Pancreas (tissue), 10 donors: ENCODE measurements at regions not wholly inside any gene's neighbourhood (a gene's known extent, or its start where the extent isn't known, plus 50 kb on each side); places are given as distances from the start of the nearest gene placed in this dataset.

ENCODE experiments used
- ATAC-seq, 4 donors: fragments of 200-7000 bp; cut with Tn5 transposase; one replicate each; pipeline versions ENCODE4 v1.8.0 to v1.9.1; 2020; ENCODE audit warnings: mild to moderate bottlenecking in 4 of 4, moderate library complexity in 4 of 4
- DNase-seq, 6 donors: peaks; one replicate each; pipeline ENCODE4 v3.0.0-alpha.2; 2020
- FAIRE-seq: peaks from 2 replicates; lab custom pipeline; 2012; peaks lifted over from hg19 to GRCh38; lab: Jason Lieb, UNC
- H3K27ac ChIP-seq, 4 donors: fragments of 200-600 bp; sonication (generic); 1 replicate in 3 of 4; 2 replicates in 1 of 4; pipeline versions ENCODE4 v1.5.0 to v1.8.0; 2020
- H3K27me3 ChIP-seq, 4 donors: fragments of 200-600 bp; one replicate each; pipeline ENCODE4 v1.8.0; 2021
- H3K36me3 ChIP-seq, 3 donors: fragments of 200-600 bp; sonication (generic) in 1 of 3; one replicate each; pipeline versions ENCODE4 v1.5.0 to v1.8.0; 2020 to 2021
- H3K4me1 ChIP-seq, 3 donors: fragments of 200-600 bp; one replicate each; pipeline ENCODE4 v1.8.0; 2021
- H3K4me3 ChIP-seq, 4 donors: fragments of 200-600 bp; sonication (generic) in 2 of 4; one replicate each; pipeline versions ENCODE4 v1.5.0 to v1.8.0; 2020 to 2021
- H3K9me3 ChIP-seq, 4 donors: fragments of 200-600 bp; one replicate each; pipeline ENCODE4 v1.8.0; 2021
- WGBS, 2 donors: extraction: QIAGEN DNeasy Blood & Tissue Kit; methylation state at CpG; one replicate each; pipeline ENCODE4 v1.1.7; 2013; 5-methylcytosine and 5-hydroxymethylcytosine counted together
- intact Hi-C, 3 donors: fragments of 100-400 bp; cut with DNase I; formaldehyde crosslinking; loops; one replicate each; pipeline versions ENCODE4 v1.11.1 to v1.14.2; 2022
- TF ChIP-seq, protein P1 (sequence below), 4 donors: fragments of 200-600 bp; sonication (generic) in 3 of 4; IDR thresholded peaks; one replicate each; pipeline versions ENCODE4 v1.5.0 to v1.8.0; 2021; ENCODE audit warnings: antibody characterized with exemption in 4 of 4
- donor health status: healthy with polysubstance abuse.
- donor health status: DM: no; HTN: no; CAD: no; lungs with moderate emphysema.
- donor health status: DM: no; HTN: no; CAD: no.
- donor health status: control.
- donor health status: control.
- donor health status: Bipolar disorder and iron deficiency.
- donor health status: DM: yes; HTN: yes; CAD: no.
- donor health status: DM: no; HTN: no; CAD: no.
- donor health status: DM: no; HTN: no; CAD: no.
- donor health status: DM: yes; HTN: yes; CAD: no.

DNA sequence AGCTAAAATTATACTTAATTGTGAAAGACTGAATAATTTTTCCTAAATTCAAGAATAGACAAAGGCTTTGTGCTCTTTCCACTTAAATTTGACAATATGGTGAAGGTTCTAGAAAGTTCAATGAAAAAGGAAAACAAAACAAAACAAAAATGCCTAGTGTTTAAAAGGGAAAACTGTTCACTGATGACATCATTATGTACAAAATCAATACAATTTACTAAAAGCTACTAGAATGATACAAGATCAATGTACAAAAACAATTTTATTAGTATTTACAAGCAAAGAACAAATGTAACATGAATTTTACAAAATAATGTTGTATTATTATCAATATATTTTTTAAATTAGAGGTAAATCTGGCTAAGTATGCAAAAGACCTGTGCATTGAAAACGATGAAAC is 499.1 kb upstream of the FSIP2 start:
- WGBS, 2 donors: 55 to 59% methylated on average over 1 of the region's 1 CpG
- H3K4me3 ChIP-seq: no peak overlapping the region
- DNase-seq (no peak), ATAC-seq (no peak), FAIRE-seq (no peak)
- TF ChIP-seq, protein P1, sequence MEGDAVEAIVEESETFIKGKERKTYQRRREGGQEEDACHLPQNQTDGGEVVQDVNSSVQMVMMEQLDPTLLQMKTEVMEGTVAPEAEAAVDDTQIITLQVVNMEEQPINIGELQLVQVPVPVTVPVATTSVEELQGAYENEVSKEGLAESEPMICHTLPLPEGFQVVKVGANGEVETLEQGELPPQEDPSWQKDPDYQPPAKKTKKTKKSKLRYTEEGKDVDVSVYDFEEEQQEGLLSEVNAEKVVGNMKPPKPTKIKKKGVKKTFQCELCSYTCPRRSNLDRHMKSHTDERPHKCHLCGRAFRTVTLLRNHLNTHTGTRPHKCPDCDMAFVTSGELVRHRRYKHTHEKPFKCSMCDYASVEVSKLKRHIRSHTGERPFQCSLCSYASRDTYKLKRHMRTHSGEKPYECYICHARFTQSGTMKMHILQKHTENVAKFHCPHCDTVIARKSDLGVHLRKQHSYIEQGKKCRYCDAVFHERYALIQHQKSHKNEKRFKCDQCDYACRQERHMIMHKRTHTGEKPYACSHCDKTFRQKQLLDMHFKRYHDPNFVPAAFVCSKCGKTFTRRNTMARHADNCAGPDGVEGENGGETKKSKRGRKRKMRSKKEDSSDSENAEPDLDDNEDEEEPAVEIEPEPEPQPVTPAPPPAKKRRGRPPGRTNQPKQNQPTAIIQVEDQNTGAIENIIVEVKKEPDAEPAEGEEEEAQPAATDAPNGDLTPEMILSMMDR (IDR thresholded peaks at IDR 0.05): no peak
- intact Hi-C loops: no loop called here
- no peaks in the 10 kb centered on the region for H3K36me3 ChIP-seq
- no peak overlapping the region for H3K27ac ChIP-seq
- H3K27me3 ChIP-seq: no peaks in the 10 kb centered on the region
- no peaks in the 10 kb centered on the region for H3K9me3 ChIP-seq
- no peaks in the 10 kb centered on the region for H3K4me1 ChIP-seq

GRCh38 chr2:185240796-185241195 is 497.8 kb upstream of the FSIP2 start:
- H3K27ac ChIP-seq: no peak overlapping the region
- intact Hi-C loops: no loop called here
- H3K36me3 ChIP-seq: no peaks in the 10 kb centered on the region
- ATAC-seq: no peak
- no peaks in the 10 kb centered on the region for H3K27me3 ChIP-seq
- 66 to 78% methylated on average over 4 of the region's 4 CpGs for WGBS, 2 donors
- no peak for FAIRE-seq
- TF ChIP-seq, protein P1 (IDR thresholded peaks at IDR 0.05): no peak
- DNase-seq: no peak
- H3K4me3 ChIP-seq: no peak overlapping the region
- H3K9me3 ChIP-seq: no peaks in the 10 kb centered on the region
- H3K4me1 ChIP-seq: no peaks in the 10 kb centered on the region

DNA sequence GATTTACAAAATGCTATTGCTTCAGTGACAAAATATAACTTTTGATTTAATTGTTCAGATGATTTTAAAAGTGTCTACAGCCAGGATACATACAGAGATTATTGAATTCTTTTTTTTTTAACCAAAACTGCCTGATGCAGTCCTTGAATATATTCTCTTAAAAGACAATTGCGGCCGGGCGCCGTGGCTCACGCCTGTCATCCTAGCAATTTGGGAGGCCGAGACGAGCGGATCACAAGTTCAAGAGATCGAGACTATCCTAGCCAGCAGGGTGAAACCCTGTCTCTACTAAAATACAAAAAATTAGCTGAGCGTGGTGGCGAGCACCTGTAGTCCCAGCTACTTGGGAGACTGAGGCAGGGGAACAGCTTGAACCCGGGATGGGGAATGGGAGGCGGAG is 497.0 kb upstream of the FSIP2 start:
- no peaks in the 10 kb centered on the region for H3K36me3 ChIP-seq
- TF ChIP-seq, protein P1 (IDR thresholded peaks at IDR 0.05): no peak
- no peak overlapping the region for H3K4me3 ChIP-seq
- no peak overlapping the region for H3K27ac ChIP-seq
- 83 to 89% methylated on average over 13 of the region's 13 CpGs for WGBS, 2 donors
- no peaks in the 10 kb centered on the region for H3K27me3 ChIP-seq
- no peaks in the 10 kb centered on the region for H3K9me3 ChIP-seq
- ATAC-seq (no peak), FAIRE-seq (no peak), DNase-seq (no peak)
- intact Hi-C loops: no loop called here
- H3K4me1 ChIP-seq: no peaks in the 10 kb centered on the region

GRCh38 chr2:185242462-185242861 is 496.1 kb upstream of the FSIP2 start:
- Histone ChIP-seq H3K9me3 (no peaks in the 10 kb centered on the region), H3K4me3 (no peak overlapping the region), H3K27me3 (no peaks in the 10 kb centered on the region), H3K4me1 (no peaks in the 10 kb centered on the region), H3K27ac (no peak overlapping the region), H3K36me3 (no peaks in the 10 kb centered on the region)
- TF ChIP-seq, protein P1 (IDR thresholded peaks at IDR 0.05): no peak
- WGBS, 2 donors: 71 to 85% methylated on average over 2 of the region's 2 CpGs
- DNase-seq (no peak), ATAC-seq (no peak), FAIRE-seq (no peak)
- intact Hi-C loops: no loop called here

DNA sequence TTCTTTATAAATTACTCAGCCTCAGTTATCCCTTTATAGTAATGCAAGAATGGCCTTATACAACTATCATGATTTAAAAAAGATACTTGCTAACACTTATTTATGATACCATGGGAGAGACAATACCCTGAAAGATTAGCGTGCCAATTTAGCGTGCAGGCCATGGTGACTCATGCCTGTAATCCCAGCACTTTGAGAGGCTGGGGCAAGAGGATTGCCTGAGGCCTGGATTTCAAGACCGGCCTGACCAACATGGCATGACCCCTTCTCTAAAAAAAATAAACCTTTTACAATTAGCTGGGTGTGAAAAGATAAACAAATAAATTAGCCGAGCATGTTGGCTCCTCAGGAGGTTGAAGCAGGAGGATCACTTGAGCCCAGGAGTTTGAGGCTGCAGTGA is 493.4 kb upstream of the FSIP2 start:
- DNase-seq: no peak
- Histone ChIP-seq H3K4me3 (no peak overlapping the region), H3K27me3 (no peaks in the 10 kb centered on the region), H3K36me3 (no peaks in the 10 kb centered on the region), H3K9me3 (no peaks in the 10 kb centered on the region), H3K4me1 (no peaks in the 10 kb centered on the region), H3K27ac (no peak overlapping the region)
- no peak for ATAC-seq
- TF ChIP-seq, protein P1 (IDR thresholded peaks at IDR 0.05): no peak
- no peak for FAIRE-seq
- intact Hi-C loops: no loop called here
- 86 to 95% methylated on average over 4 of the region's 4 CpGs for WGBS, 2 donors
